LNCaP clone FGC (cell line): ENCODE measurements at regions not wholly inside any gene's neighbourhood (a gene's known extent, or its start where the extent isn't known, plus 50 kb on each side); places are given as distances from the start of the nearest gene placed in this dataset.

Experiments used
- DNase-seq: peaks from one replicate; pipeline ENCODE4 v3.0.0-alpha.2; 2011; ENCODE audit warnings: low read depth
- H3K4me3 ChIP-seq: 2 replicates; pipeline ENCODE4 v1.5.1; 2011; ENCODE audit warnings: mild to moderate bottlenecking, low read depth, low read length, control low read depth
- CTCF ChIP-seq: IDR thresholded peaks from 2 replicates; pipeline ENCODE4 v1.5.1; 2012; ENCODE audit warnings: mild to moderate bottlenecking; ENCODE audit not compliant: control insufficient read depth, insufficient read depth; ENCODE audit errors: extremely low read depth

DNA sequence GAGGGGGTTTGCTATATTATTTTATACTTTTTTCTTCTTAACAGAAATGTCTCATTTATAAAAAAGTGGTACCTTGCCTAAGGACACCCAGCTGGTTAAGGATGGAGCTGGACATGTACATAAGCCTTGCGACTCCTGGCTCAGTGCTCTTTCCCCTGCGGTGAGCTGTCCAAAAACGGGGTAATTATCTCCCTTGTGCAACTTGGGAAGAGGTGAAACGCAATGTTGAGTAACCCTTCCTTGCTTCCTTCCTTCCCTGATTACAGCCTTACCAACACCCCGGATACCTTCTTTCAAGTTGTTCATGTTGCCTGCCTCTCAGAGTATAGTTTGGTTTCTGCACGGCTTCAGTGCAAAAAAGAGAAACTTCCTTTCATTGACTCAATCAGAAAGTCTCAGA lies 94.1 kb upstream of the XYLT1 start:
- no peak for TF ChIP-seq CTCF
- DNase-seq, result no peak
- H3K4me3 ChIP-seq, result no peak overlapping the region

DNA sequence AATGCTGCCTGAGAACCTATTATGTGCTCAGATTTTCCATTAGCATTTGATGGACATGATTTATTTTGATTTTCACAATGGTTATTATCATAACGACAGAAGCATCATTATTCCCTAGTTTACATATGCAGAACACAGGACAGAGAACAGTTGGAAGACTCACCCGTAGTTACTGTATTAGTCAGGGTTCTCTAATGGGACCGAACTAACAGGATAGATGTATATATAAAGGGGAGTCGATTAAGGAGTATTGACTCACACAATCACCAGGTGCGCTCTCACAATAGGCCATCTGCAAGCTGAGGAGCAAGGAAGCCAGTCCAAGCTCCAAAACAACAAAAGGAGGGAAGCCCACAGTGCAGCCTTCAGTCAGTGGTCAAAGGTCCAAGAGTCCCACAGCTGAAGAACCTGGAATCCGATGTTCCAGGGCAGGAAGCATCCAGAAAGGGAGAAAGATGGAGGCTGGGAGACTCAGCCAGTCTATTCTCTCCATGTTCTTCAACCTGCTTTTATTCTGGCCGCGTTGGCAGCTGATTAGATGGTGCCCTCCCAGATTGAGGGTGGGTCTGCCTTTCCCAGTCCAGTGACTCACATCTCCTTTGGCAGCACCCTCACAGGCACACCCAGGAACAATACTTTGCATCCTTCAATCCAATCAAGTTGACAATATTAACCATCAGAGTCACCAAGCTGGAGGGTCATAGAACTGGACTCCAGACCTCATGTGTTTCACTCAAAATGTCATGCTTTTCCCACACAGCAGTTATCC lies 92.7 kb upstream of the XYLT1 start:
- no peak for TF ChIP-seq CTCF
- DNase-seq, result no peak
- no peak overlapping the region for H3K4me3 ChIP-seq

GRCh38 chr16:17561056-17561455 lies 90.3 kb upstream of the XYLT1 start:
- DNase-seq, result no peak
- no peak overlapping the region for H3K4me3 ChIP-seq
- no peak for TF ChIP-seq CTCF

- DNase-seq, result no peak
- TF ChIP-seq CTCF, result no peak
- H3K4me3 ChIP-seq, result no peak overlapping the region
These were observed 89.8 kb upstream of the XYLT1 start for GRCh38 chr16:17560548-17560947.

DNA sequence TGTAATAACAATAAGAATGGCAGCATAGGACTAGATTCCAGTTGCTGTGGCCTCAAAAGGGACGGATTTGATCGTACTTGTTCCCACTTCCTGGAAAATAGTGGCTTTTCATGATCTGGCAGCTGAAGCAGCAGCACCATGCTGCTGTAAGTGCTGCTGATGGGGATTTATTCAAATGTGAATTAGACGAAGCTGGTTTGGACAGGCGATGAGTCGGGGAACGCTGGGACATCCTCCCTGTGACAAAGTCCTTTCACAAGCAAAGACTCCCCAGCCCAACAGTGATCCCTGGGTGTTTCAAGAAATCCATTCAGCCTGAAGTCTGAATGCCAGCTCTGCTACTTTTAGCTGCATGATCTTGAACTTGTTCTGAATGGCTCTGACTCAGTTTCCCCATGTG lies 88.6 kb upstream of the XYLT1 start:
- TF ChIP-seq CTCF, result no peak
- no peak for DNase-seq
- H3K4me3 ChIP-seq, result no peak overlapping the region

- TF ChIP-seq CTCF, result no peak
- no peak overlapping the region for H3K4me3 ChIP-seq
- DNase-seq, result no peak
These were observed 87.2 kb upstream of the XYLT1 start for GRCh38 chr16:17557949-17558348.

DNA sequence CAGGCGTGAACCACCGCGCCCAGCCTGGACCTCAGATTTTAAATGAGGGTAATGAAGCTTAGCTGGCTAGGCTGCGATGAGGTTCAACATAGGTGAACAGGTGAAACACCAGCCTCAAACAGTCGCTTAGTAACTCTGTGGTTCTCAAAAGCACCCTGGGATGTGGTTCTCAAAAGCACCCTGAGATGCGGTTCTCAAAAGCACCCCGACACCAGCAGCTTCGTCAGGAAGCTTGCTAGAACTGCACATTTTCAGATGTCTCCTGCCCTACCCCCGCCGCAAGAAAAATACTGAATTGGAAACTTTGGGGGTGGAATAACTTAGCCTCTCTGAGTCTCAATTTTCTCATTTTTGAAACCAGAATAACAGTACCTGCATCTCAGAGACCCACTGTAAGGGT lies 86.7 kb upstream of the XYLT1 start:
- DNase-seq, result no peak
- no peak for TF ChIP-seq CTCF
- H3K4me3 ChIP-seq, result no peak overlapping the region
